KG1 (cell line): ENCODE measurements at regions not wholly inside any gene's neighbourhood (a gene's known extent, or its start where the extent isn't known, plus 50 kb on each side); places are given as distances from the start of the nearest gene placed in this dataset.
"Not testable (repeated sequence)": the region's sequence is repeated elsewhere in the genome, so short reads cannot be mapped to it uniquely, and the experiment has no call there.

Experiments used
- DNase-seq: peaks from one replicate; lab custom pipeline; 2025; lab: John Stamatoyannopoulos, UW

GRCh38 chr13:38159710-38160109 is 189.9 kb upstream of the UFM1 start:
- no peak for DNase-seq

- DNase-seq = no peak
Measured at GRCh38 chr13:38147050-38147449, 202.6 kb upstream of the UFM1 start.

- DNase-seq = no peak
Measured at GRCh38 chr13:38141792-38142191, 207.9 kb upstream of the UFM1 start.

DNA sequence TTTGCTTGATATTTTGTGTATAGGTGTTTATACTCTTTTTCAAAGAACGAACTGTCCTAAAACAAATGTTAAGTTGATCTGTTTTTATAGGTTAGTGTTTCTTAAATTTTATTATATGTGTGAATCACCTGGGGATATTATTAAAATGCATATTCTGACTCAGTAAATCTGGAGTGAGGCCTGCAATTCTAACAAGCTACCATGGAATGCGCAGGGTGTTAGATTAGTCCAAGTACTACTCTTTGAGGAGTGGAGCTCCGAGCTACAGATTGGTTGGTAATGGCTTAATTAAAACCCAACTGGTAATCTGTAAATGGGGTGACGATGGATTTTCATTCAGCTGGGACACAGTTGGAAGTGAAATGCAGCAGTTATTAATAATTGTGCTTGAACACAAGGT is 214.1 kb upstream of the UFM1 start:
- no peak for DNase-seq

- DNase-seq = no peak
Measured at GRCh38 chr13:38121267-38121666, 228.4 kb upstream of the UFM1 start.

- DNase-seq = no peak
Measured at GRCh38 chr13:38103851-38104250, 234.3 kb upstream of the TRPC4 start.

GRCh38 chr13:38099751-38100150 is 230.2 kb upstream of the TRPC4 start:
- DNase-seq = no peak

DNA sequence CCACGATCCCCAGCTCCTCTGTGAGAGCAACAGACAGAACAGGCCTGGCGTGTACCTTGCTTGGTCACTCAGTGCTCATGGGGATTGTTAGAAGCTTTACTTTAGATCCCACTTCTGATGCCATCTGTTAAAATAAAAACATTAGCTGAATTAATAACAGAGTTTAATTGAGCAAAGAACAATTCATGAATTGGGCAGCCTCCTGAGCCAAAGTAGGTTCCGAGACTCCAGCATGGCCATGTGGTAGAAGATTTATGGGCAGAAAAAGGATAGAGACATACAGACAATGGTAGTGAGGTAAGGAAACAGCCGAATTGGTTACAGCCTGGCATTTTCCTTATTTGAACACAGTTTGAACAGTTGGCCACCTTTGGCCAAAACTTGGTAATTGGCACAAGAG is 223.9 kb upstream of the TRPC4 start:
- DNase-seq = no peak

DNA sequence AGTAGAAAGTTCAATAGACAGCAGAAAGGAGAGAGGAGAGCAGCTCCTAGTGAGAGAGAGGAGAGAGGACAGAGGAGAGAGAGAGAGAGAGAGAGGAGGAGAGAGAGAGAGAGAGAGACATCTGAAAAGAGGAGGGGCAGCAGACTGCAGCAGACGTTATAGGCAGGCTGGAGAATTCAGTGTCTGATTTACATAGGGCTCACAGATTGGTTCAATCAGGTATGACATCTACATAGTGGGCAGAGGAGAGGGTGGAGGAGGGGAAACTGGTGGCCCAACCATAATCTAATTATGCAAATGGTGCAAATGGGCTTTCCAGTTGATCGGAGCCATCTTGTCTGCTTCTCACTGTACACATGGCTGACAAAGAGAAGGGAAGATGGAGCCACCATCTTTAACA is 221.3 kb upstream of the TRPC4 start:
- no peak for DNase-seq

GRCh38 chr13:38086721-38087120 is 217.1 kb upstream of the TRPC4 start:
- DNase-seq = no peak

GRCh38 chr13:38086013-38086412 is 216.4 kb upstream of the TRPC4 start:
- DNase-seq = no peak

GRCh38 chr13:38073931-38074330 is 204.4 kb upstream of the TRPC4 start:
- DNase-seq = no peak

DNA sequence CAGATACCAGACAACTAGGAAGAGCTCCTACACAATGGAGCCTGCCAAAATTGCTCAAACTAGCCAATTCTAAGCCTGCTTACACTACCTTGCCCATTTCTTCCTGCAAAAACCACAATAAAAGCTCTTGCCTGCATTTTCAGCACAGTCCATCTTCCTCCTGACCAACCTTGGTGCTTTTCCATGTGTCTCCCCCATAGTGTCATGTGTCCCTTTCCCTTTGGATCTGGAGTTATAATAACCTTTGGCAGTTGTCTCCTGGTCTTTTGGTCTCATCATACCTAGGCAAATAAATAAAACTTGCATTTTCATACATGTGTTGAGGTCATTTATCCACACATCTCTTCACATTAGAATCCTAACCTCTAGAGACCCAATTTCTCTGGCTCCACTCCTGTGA is 203.1 kb upstream of the TRPC4 start:
- DNase-seq = no peak

GRCh38 chr13:38071340-38071739 is 201.8 kb upstream of the TRPC4 start:
- DNase-seq = not testable (repeated sequence)

- DNase-seq = no peak
Measured at GRCh38 chr13:38053896-38054295, 184.3 kb upstream of the TRPC4 start.

GRCh38 chr13:38046049-38046376 is 176.4 kb upstream of the TRPC4 start:
- no peak for DNase-seq

DNA sequence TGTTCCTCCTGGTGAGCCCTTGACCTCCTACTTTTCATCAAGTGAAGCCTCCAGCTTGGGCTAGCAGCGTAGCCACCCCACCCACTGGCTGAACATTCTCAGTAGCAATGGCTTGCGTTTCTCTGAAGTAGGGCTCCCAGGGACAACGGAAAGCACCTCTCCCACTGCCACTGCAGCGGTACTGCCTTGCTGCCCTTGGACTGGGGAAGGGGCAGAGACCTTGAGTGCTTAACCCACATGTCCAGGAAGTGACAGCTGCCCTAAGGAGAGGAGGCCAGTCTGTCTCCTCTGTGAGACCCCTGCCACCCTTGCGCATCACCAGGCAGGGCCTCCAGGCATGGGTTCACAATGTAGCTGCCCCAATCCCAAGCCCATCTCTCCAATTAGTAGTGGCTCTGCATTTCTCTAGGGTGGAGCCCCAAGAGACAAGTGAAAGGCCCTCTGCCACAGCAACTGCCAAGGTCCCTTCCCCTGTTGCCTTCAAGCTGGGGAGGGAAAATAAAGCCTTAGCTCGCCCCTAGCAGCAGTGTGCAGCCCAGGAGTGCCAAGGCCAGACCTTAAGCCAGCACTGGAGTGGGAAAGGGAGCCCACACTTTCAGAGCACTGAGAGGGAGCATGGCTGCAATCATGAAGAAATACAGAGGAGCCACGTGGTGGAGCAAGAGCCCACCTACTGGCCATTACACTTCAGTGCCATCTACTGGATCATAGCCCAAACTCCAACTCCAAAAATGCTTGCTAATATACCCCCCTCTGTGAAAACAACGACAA is 175.9 kb upstream of the TRPC4 start:
- no peak for DNase-seq

GRCh38 chr13:38044067-38044466 is 174.5 kb upstream of the TRPC4 start:
- no peak for DNase-seq

DNA sequence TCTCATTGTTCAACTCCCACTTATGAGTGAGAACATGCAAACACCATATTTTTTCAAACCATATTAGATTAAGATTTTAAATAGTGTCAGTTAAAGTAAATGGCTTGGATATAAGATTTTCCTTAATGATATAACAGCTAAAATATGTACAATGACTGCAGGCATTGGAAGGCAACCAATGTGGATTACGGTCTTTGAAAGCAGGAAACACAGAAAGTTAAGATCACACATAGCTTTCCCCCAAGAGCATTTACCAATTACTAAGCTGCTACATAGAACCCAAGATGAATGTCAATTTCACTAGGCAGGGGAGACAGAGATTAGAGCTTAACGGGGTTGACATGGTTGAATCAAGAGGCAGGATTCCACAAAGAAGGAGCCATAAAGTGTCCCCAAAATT is 173.2 kb upstream of the TRPC4 start:
- no peak for DNase-seq

DNA sequence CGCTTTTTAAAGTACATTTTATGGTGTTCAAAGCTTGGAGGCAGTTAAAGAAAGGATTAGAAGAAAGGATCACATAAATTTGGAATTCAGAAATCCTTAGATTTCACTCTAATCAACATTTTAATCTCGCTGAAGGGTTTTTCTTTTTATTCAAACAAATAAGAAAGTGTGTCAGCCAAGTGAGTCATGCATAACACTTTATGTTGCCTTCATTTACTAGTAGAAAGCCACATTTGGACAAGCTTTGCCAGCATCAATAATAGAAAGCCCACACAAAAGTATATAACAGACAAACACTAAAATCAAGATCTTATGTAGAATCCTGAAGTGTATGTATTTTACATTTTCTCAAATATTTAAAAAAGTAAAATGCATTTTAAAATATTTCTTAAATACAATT is 154.9 kb upstream of the TRPC4 start:
- DNase-seq = no peak

- DNase-seq = no peak
Measured at GRCh38 chr13:38017320-38017719, 147.7 kb upstream of the TRPC4 start.

DNA sequence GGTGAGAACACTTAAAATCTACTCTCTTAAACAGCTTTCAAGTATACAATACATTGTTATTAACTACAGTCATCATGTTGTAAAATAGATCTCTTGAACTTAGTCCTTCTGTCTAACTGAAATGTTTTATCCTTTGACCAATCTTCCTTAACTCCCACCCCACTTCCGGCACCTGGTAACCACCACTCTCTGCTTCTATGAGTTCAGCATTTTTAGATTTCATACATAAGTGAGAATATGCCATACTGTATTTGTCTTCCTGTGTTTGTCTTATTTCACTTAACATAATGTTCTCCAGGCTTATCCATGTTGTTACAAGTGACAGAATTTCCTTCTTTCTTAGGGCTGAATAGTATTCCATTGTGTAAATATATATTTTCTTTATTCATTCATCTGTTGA is 144.1 kb upstream of the TRPC4 start:
- DNase-seq = no peak

DNA sequence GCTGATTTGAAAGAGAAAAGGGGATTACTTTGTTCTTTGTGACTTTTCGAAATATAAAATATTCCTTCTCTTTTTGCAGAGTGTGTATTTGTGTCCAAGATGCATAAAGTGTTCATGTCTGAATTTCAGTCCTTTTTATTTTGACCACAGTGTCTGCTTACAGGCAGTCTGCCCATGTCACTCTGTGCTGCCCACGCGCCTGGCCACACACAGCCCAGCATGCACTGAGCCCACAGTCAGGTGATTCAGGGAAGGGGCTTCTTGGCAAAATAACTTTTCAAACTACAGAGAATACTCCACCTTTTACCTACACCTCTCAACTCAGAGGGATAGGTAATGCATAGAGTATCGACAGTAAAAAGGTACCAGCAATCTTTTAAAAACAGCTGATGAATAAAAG is 142.5 kb upstream of the TRPC4 start:
- DNase-seq = no peak

- no peak for DNase-seq
Measured at GRCh38 chr13:38008636-38009035, 139.1 kb upstream of the TRPC4 start.

DNA sequence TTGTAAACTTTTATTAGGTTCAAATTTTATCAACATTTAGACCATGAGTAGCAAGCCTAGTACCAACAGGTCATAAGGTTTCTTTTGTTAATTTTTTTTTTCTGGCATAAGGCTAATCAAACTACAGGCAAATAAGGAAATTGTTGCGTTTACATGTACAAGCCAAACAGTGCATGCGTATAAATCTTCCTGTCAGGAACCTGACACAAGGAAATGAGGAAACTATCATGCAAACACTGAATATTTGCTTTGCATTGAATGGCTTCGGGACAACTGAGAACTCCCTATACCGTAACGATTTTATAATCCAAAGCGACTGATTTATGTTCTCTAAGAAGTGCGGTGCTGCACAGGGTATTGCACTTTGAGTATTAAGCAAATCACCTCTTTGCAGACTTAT is 133.0 kb upstream of the TRPC4 start:
- no peak for DNase-seq
